WTC11 (cell line): ENCODE measurements at regions not wholly inside any gene's neighbourhood (a gene's known extent, or its start where the extent isn't known, plus 50 kb on each side); places are given as distances from the start of the nearest gene placed in this dataset.

Source experiments
- ATAC-seq: fragments of 200-7000 bp; cut with Tn5 transposase; 2 replicates; pipeline ENCODE4 v1.10.0; 2021; ENCODE audit warnings: mild to moderate bottlenecking, moderate library complexity
- CTCF ChIA-PET: fragments of 300-600 bp; sonication (Branson Sonifier 250); formaldehyde crosslinking; loops from one replicate; lab custom pipeline; 2021; ENCODE audit warnings: antibody characterized with exemption; lab: Charles Lee
- POLR2A ChIA-PET: fragments of 350-600 bp; sonication (Branson Sonifier 250); formaldehyde crosslinking; loops from one replicate; lab custom pipeline; 2021; ENCODE audit warnings: antibody characterized with exemption; lab: Charles Lee
- DNase-seq: peaks from one replicate; pipeline ENCODE4 v3.0.0; 2021; ENCODE audit warnings: low spot score
- H3K27ac Mint-ChIP-seq: 2 replicates; pipeline ENCODE4 v1.8.0; 2021; ENCODE audit warnings: mixed read lengths
- H3K27me3 Mint-ChIP-seq: 2 replicates; pipeline ENCODE4 v1.8.0; 2021; ENCODE audit warnings: low read depth, mild to moderate bottlenecking, moderate library complexity, mixed read lengths
- H3K36me3 Mint-ChIP-seq: 2 replicates; pipeline ENCODE4 v1.8.0; 2021; ENCODE audit warnings: mixed read lengths
- H3K4me1 Mint-ChIP-seq: 2 replicates; pipeline ENCODE4 v1.8.0; 2022; ENCODE audit warnings: mixed read lengths
- H3K4me3 Mint-ChIP-seq: 2 replicates; pipeline ENCODE4 v1.8.0; 2021; ENCODE audit warnings: mild to moderate bottlenecking, moderate library complexity, mixed read lengths
- H3K9me3 Mint-ChIP-seq: 2 replicates; pipeline ENCODE4 v1.8.0; 2021; ENCODE audit warnings: mixed read lengths
- AR ChIP-seq: fragments of 250-450 bp; sonication (Bioruptor Pico); IDR thresholded peaks from 2 replicates; pipeline ENCODE4 v1.9.0; 2021; ENCODE audit warnings: mild to moderate bottlenecking
- CBFB ChIP-seq: sonication (generic); formaldehyde crosslinking; IDR thresholded peaks from 2 replicates; pipeline ENCODE4 v1.8.1; 2022; ENCODE audit warnings: mild to moderate bottlenecking, low read depth, missing genetic modification reagents
- CREB1 ChIP-seq: sonication (generic); formaldehyde crosslinking; IDR thresholded peaks from 2 replicates; pipeline ENCODE4 v1.8.0; 2023; ENCODE audit warnings: mild to moderate bottlenecking, missing genetic modification reagents
- CREM ChIP-seq: sonication (generic); formaldehyde crosslinking; IDR thresholded peaks from 2 replicates; pipeline ENCODE4 v1.8.1; 2022; ENCODE audit warnings: mild to moderate bottlenecking, missing genetic modification reagents, moderate library complexity
- E2F5 ChIP-seq: sonication (generic); formaldehyde crosslinking; IDR thresholded peaks from 2 replicates; pipeline ENCODE4 v1.8.1; 2022; ENCODE audit warnings: mild to moderate bottlenecking, moderate library complexity, missing genetic modification reagents
- GABPB1 ChIP-seq: sonication (generic); formaldehyde crosslinking; IDR thresholded peaks from 2 replicates; pipeline ENCODE4 v1.8.1; 2023; ENCODE audit warnings: mild to moderate bottlenecking, missing genetic modification reagents
- MLX ChIP-seq: sonication (generic); formaldehyde crosslinking; IDR thresholded peaks from 2 replicates; pipeline ENCODE4 v1.8.1; 2023; ENCODE audit warnings: mild to moderate bottlenecking, missing genetic modification reagents, moderate library complexity
- NR1H2 ChIP-seq: sonication (generic); formaldehyde crosslinking; IDR thresholded peaks from 2 replicates; pipeline ENCODE4 v1.9.0; 2021; ENCODE audit warnings: mild to moderate bottlenecking, moderate library complexity, missing genetic modification reagents
- NR3C1 ChIP-seq: sonication (generic); formaldehyde crosslinking; conservative IDR thresholded peaks from 2 replicates; pipeline ENCODE4 v1.8.1; 2023; ENCODE audit warnings: low read depth, mild to moderate bottlenecking, missing genetic modification reagents
- SMAD4 ChIP-seq: sonication (generic); formaldehyde crosslinking; IDR thresholded peaks from 2 replicates; pipeline ENCODE4 v1.8.0; 2022; ENCODE audit warnings: mild to moderate bottlenecking, missing genetic modification reagents
- SP1 ChIP-seq: sonication (generic); formaldehyde crosslinking; conservative IDR thresholded peaks from 2 replicates; pipeline ENCODE4 v1.8.1; 2022; ENCODE audit warnings: missing genetic modification reagents
- ZNF121 ChIP-seq: sonication (generic); formaldehyde crosslinking; IDR thresholded peaks from 2 replicates; pipeline ENCODE4 v1.8.0; 2023; ENCODE audit warnings: missing genetic modification reagents
- ZNF416 ChIP-seq: fragments of 250-450 bp; sonication (Bioruptor Pico); IDR thresholded peaks from 2 replicates; pipeline ENCODE4 v1.9.0; 2021; ENCODE audit warnings: mild to moderate bottlenecking, inconsistent platforms
- ZNF671 ChIP-seq: fragments of 250-450 bp; sonication (Bioruptor Pico); IDR thresholded peaks from 2 replicates; pipeline ENCODE4 v1.8.0; 2021; ENCODE audit warnings: mild to moderate bottlenecking
- TF ChIP-seq, protein P1 (sequence below): sonication (generic); formaldehyde crosslinking; IDR thresholded peaks from 2 replicates; pipeline ENCODE4 v1.8.1; 2023; ENCODE audit warnings: mild to moderate bottlenecking, missing genetic modification reagents, moderate library complexity
- TF ChIP-seq, protein P2 (sequence below): fragments of 200-600 bp; IDR thresholded peaks from 2 replicates; pipeline ENCODE4 v1.8.0; 2022; ENCODE audit warnings: antibody characterized with exemption
- TF ChIP-seq, protein P3 (sequence below): sonication (generic); formaldehyde crosslinking; IDR thresholded peaks from 2 replicates; pipeline ENCODE4 v1.8.1; 2023; ENCODE audit warnings: mild to moderate bottlenecking, missing genetic modification reagents
- TF ChIP-seq, protein P4 (sequence below): sonication (generic); formaldehyde crosslinking; IDR thresholded peaks from 2 replicates; pipeline ENCODE4 v1.8.0; 2023; ENCODE audit warnings: missing genetic modification reagents, mild to moderate bottlenecking, borderline replicate concordance
- TF ChIP-seq, protein P5 (sequence below): sonication (generic); formaldehyde crosslinking; IDR thresholded peaks from 2 replicates; pipeline ENCODE4 v1.8.0; 2022; ENCODE audit warnings: missing genetic modification reagents

GRCh38 chrY:7516268-7516667, 604.7 kb upstream of the AMELY start:
- ATAC-seq (no peak), DNase-seq (no peak)
- Mint-ChIP-seq H3K27ac (no peak overlapping the region), H3K4me3 (no peak overlapping the region), H3K4me1 (no peaks in the 10 kb centered on the region), H3K9me3 (no peaks in the 10 kb centered on the region), H3K27me3 (no peaks in the 10 kb centered on the region), H3K36me3 (no peaks in the 10 kb centered on the region)
- ChIA-PET POLR2A (no interaction called here), CTCF (no interaction called here)
- TF ChIP-seq SP1 (no peak), E2F5 (CRISPR knock-in tag) (no peak), ZNF671 (CRISPR knock-in tag) (no peak), MLX (no peak), ZNF416 (no peak), NR1H2 (CRISPR knock-in tag) (no peak), NR3C1 (no peak), SMAD4 (no peak), CREB1 (no peak), ZNF121 (CRISPR knock-in tag) (no peak), CREM (no peak), AR (no peak), CBFB (CRISPR knock-in tag) (no peak), GABPB1 (CRISPR knock-in tag) (no peak)
- TF ChIP-seq, protein P1, sequence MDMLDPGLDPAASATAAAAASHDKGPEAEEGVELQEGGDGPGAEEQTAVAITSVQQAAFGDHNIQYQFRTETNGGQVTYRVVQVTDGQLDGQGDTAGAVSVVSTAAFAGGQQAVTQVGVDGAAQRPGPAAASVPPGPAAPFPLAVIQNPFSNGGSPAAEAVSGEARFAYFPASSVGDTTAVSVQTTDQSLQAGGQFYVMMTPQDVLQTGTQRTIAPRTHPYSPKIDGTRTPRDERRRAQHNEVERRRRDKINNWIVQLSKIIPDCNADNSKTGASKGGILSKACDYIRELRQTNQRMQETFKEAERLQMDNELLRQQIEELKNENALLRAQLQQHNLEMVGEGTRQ (CRISPR knock-in tag) = no peak
- TF ChIP-seq, protein P2, sequence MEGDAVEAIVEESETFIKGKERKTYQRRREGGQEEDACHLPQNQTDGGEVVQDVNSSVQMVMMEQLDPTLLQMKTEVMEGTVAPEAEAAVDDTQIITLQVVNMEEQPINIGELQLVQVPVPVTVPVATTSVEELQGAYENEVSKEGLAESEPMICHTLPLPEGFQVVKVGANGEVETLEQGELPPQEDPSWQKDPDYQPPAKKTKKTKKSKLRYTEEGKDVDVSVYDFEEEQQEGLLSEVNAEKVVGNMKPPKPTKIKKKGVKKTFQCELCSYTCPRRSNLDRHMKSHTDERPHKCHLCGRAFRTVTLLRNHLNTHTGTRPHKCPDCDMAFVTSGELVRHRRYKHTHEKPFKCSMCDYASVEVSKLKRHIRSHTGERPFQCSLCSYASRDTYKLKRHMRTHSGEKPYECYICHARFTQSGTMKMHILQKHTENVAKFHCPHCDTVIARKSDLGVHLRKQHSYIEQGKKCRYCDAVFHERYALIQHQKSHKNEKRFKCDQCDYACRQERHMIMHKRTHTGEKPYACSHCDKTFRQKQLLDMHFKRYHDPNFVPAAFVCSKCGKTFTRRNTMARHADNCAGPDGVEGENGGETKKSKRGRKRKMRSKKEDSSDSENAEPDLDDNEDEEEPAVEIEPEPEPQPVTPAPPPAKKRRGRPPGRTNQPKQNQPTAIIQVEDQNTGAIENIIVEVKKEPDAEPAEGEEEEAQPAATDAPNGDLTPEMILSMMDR = no peak
- TF ChIP-seq, protein P3, sequence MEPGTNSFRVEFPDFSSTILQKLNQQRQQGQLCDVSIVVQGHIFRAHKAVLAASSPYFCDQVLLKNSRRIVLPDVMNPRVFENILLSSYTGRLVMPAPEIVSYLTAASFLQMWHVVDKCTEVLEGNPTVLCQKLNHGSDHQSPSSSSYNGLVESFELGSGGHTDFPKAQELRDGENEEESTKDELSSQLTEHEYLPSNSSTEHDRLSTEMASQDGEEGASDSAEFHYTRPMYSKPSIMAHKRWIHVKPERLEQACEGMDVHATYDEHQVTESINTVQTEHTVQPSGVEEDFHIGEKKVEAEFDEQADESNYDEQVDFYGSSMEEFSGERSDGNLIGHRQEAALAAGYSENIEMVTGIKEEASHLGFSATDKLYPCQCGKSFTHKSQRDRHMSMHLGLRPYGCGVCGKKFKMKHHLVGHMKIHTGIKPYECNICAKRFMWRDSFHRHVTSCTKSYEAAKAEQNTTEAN = no peak
- TF ChIP-seq, protein P4, sequence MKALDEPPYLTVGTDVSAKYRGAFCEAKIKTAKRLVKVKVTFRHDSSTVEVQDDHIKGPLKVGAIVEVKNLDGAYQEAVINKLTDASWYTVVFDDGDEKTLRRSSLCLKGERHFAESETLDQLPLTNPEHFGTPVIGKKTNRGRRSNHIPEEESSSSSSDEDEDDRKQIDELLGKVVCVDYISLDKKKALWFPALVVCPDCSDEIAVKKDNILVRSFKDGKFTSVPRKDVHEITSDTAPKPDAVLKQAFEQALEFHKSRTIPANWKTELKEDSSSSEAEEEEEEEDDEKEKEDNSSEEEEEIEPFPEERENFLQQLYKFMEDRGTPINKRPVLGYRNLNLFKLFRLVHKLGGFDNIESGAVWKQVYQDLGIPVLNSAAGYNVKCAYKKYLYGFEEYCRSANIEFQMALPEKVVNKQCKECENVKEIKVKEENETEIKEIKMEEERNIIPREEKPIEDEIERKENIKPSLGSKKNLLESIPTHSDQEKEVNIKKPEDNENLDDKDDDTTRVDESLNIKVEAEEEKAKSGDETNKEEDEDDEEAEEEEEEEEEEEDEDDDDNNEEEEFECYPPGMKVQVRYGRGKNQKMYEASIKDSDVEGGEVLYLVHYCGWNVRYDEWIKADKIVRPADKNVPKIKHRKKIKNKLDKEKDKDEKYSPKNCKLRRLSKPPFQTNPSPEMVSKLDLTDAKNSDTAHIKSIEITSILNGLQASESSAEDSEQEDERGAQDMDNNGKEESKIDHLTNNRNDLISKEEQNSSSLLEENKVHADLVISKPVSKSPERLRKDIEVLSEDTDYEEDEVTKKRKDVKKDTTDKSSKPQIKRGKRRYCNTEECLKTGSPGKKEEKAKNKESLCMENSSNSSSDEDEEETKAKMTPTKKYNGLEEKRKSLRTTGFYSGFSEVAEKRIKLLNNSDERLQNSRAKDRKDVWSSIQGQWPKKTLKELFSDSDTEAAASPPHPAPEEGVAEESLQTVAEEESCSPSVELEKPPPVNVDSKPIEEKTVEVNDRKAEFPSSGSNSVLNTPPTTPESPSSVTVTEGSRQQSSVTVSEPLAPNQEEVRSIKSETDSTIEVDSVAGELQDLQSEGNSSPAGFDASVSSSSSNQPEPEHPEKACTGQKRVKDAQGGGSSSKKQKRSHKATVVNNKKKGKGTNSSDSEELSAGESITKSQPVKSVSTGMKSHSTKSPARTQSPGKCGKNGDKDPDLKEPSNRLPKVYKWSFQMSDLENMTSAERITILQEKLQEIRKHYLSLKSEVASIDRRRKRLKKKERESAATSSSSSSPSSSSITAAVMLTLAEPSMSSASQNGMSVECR (CRISPR knock-in tag) = no peak
- TF ChIP-seq, protein P5, sequence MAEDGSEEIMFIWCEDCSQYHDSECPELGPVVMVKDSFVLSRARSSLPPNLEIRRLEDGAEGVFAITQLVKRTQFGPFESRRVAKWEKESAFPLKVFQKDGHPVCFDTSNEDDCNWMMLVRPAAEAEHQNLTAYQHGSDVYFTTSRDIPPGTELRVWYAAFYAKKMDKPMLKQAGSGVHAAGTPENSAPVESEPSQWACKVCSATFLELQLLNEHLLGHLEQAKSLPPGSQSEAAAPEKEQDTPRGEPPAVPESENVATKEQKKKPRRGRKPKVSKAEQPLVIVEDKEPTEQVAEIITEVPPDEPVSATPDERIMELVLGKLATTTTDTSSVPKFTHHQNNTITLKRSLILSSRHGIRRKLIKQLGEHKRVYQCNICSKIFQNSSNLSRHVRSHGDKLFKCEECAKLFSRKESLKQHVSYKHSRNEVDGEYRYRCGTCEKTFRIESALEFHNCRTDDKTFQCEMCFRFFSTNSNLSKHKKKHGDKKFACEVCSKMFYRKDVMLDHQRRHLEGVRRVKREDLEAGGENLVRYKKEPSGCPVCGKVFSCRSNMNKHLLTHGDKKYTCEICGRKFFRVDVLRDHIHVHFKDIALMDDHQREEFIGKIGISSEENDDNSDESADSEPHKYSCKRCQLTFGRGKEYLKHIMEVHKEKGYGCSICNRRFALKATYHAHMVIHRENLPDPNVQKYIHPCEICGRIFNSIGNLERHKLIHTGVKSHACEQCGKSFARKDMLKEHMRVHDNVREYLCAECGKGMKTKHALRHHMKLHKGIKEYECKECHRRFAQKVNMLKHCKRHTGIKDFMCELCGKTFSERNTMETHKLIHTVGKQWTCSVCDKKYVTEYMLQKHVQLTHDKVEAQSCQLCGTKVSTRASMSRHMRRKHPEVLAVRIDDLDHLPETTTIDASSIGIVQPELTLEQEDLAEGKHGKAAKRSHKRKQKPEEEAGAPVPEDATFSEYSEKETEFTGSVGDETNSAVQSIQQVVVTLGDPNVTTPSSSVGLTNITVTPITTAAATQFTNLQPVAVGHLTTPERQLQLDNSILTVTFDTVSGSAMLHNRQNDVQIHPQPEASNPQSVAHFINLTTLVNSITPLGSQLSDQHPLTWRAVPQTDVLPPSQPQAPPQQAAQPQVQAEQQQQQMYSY = no peak
